ENCODE measurements at regions not wholly inside any gene's neighbourhood (a gene's known extent, or its start where the extent isn't known, plus 50 kb on each side); places are given as distances from the start of the nearest gene placed in this dataset.

- DNase-seq (no peak), ATAC-seq (no peak)
- Histone ChIP-seq H3K9me3 (no peaks in the 10 kb centered on the region), H3K36me3 (no peaks in the 10 kb centered on the region), H3K27me3 (no peaks in the 10 kb centered on the region), H3K4me3 (no peak overlapping the region), H3K27ac (no peak overlapping the region), H3K4me1 (no peaks in the 10 kb centered on the region)
- no peak for TF ChIP-seq POLR2A (IDR thresholded peaks at IDR 0.05)
- TF ChIP-seq, protein P1, sequence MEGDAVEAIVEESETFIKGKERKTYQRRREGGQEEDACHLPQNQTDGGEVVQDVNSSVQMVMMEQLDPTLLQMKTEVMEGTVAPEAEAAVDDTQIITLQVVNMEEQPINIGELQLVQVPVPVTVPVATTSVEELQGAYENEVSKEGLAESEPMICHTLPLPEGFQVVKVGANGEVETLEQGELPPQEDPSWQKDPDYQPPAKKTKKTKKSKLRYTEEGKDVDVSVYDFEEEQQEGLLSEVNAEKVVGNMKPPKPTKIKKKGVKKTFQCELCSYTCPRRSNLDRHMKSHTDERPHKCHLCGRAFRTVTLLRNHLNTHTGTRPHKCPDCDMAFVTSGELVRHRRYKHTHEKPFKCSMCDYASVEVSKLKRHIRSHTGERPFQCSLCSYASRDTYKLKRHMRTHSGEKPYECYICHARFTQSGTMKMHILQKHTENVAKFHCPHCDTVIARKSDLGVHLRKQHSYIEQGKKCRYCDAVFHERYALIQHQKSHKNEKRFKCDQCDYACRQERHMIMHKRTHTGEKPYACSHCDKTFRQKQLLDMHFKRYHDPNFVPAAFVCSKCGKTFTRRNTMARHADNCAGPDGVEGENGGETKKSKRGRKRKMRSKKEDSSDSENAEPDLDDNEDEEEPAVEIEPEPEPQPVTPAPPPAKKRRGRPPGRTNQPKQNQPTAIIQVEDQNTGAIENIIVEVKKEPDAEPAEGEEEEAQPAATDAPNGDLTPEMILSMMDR (IDR thresholded peaks at IDR 0.05), result no peak
- intact Hi-C loops (cut with DNase I), result no loop called here
Measured at GRCh38 chr1:69163779-69164178, 403.9 kb upstream of the LRRC7 start.

DNA sequence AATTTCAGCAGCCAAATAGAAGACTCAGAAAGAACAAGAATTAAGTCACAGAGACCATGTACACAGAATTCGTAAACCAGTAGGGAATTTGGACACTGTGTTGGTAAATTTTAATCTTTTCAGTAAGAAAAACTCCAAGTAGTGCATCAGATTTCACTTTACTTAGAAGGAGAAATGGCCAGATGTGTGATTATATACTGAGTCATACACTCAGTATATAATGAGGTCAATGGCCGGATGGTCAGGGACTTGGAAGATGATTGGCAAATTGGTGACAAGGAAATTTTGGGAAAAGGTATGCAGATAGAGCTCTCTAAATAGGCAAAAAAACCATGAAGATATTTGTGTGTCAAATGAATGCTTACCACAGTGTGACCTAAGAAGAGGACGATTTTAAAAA, 399.8 kb upstream of the LRRC7 start:
- intact Hi-C loops (cut with DNase I), result no loop called here
- peaks cover 0 to 8% (median 0%) of the 10 kb centered on the region in 12 donors for H3K9me3 ChIP-seq
- H3K36me3 ChIP-seq, result no peaks in the 10 kb centered on the region
- WGBS, 4 donors, result 77 to 83% (median 81%) methylated on average over 3 of the region's 3 CpGs
- H3K4me1 ChIP-seq, result no peaks in the 10 kb centered on the region
- ATAC-seq, result no peak
- no peak overlapping the region for H3K4me3 ChIP-seq
- H3K27me3 ChIP-seq, result no peaks in the 10 kb centered on the region
- no peak for TF ChIP-seq POLR2A (IDR thresholded peaks at IDR 0.05)
- no peak for DNase-seq
- H3K27ac ChIP-seq, result no peak overlapping the region

- Histone ChIP-seq H3K4me1 (no peaks in the 10 kb centered on the region), H3K36me3 (no peaks in the 10 kb centered on the region), H3K27me3 (no peaks in the 10 kb centered on the region), H3K9me3 (peaks cover 0 to 8% (median 0%) of the 10 kb centered on the region in 12 donors), H3K4me3 (no peak overlapping the region), H3K27ac (no peak overlapping the region)
- TF ChIP-seq, protein P1 (IDR thresholded peaks at IDR 0.05), result no peak
- no peak for TF ChIP-seq POLR2A (IDR thresholded peaks at IDR 0.05)
- DNase-seq, result no peak
- intact Hi-C loops (cut with DNase I), result no loop called here
- ATAC-seq, result no peak
Measured at GRCh38 chr1:69171248-69171647, 396.5 kb upstream of the LRRC7 start.

DNA sequence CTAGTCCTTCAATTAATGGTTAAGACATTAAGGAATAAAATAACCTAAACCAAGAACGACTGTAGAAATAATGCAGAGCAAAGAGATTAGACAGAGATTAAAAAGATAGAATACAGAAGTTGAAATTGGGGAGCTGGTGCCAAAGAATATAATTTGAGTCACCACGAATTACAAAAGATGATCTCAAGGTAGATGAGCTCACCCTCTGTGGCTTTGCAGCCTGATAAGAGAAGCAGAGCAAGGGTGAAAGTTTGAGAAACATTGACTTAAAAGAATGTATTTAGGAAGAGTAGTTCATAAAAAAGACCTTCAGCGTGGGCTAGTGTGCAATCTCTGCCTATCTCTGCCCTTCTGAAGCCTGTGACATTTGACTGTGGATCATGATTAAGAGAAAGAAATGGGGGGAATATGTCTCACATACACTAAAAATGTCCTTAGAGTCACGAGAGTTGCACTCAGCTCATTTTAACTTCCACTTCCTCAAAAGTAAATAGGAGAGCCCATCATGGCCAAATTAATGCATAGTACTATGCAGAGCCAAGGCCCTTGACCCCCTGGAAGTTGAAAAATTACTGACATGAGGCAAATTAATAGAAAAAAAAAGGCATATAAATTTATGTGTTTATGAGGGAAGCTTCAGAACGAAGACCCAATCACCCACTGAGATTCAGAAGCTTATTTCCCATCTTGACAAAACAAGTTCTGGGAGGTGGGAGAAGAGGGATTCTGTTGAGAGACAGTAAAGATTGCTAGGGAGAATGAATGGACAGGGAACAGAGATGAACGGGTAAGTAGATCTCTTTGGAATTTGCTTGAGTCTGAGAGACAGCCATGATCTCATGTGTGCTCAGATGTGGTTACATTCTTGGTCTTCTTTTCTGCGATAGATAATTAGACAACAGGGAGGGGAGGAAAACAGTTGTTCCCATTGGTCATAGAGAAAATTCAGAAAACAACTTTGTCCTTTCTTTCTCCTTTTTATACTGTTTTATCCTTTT, 395.4 kb upstream of the LRRC7 start:
- 60 to 71% (median 64%) methylated on average over 7 of the region's 7 CpGs for WGBS, 4 donors
- Histone ChIP-seq H3K36me3 (no peaks in the 10 kb centered on the region), H3K4me1 (no peaks in the 10 kb centered on the region), H3K27ac (no peak overlapping the region), H3K4me3 (no peak overlapping the region), H3K27me3 (no peaks in the 10 kb centered on the region), H3K9me3 (peaks cover 0 to 8% (median 0%) of the 10 kb centered on the region in 12 donors)
- ATAC-seq (no peak), DNase-seq (no peak)
- TF ChIP-seq, protein P1 (IDR thresholded peaks at IDR 0.05), result no peak
- no peak for TF ChIP-seq POLR2A (IDR thresholded peaks at IDR 0.05)
- intact Hi-C loops (cut with DNase I), result no loop called here
